ENCODE measurements at regions not wholly inside any gene's neighbourhood (a gene's known extent, or its start where the extent isn't known, plus 50 kb on each side); places are given as distances from the start of the nearest gene placed in this dataset.

GRCh38 chr4:38357546-38357945 lies 306.5 kb upstream of the KLF3 start:
- Histone ChIP-seq H4K8ac (ENCODE audit: extremely low read depth, insufficient read depth, low read length) (no peak overlapping the region), H3K4ac (replicated peaks; ENCODE audit: insufficient read length, low read depth, low read length) (no peak overlapping the region), H3K14ac (ENCODE audit: insufficient read length) (no peak overlapping the region), H2AK5ac (ENCODE audit: low read depth, low read length) (no peak overlapping the region), H3K36me3 (ENCODE audit: control insufficient read depth in 2 of 4, insufficient read depth in 4 of 4, low read length in 3 of 4) (no peaks in the 10 kb centered on the region), H3K27me3 (replicated peaks in 1 of 4; ENCODE audit: control insufficient read depth in 3 of 4, extremely low read depth in 1 of 4, insufficient read depth in 3 of 4, low read length in 3 of 4) (no peaks in the 10 kb centered on the region), H3K56ac (replicated peaks; ENCODE audit: insufficient read length, low read depth, low read length) (no peak overlapping the region), H3K4me1 (replicated peaks in 1 of 4; ENCODE audit: control insufficient read depth in 3 of 4, insufficient read depth in 4 of 4, low read length in 3 of 4) (no peaks in the 10 kb centered on the region), H4K5ac (ENCODE audit: insufficient read length, low read depth, low read length) (no peak overlapping the region), H3K4me2 (ENCODE audit: insufficient read depth in 1 of 2, low read depth in 2 of 2, low read length in 2 of 2) (no peak overlapping the region), H3K4me3 (ENCODE audit: extremely low read depth in 1 of 4, insufficient read depth in 2 of 4, low read depth in 3 of 4, low read length in 4 of 4) (no peak overlapping the region), H2BK120ac (replicated peaks; ENCODE audit: low read depth, low read length) (no peak overlapping the region), H3K79me2 (ENCODE audit: control insufficient read depth in 1 of 2, insufficient read depth in 2 of 2, low read length in 2 of 2) (no peaks in the 10 kb centered on the region), H2AFZ (ENCODE audit: low read length) (no peak overlapping the region), H4K91ac (replicated peaks; ENCODE audit: insufficient read length, low read length) (no peak overlapping the region), H3K23ac (ENCODE audit: insufficient read length) (no peak overlapping the region), H3K9me3 (ENCODE audit: insufficient read depth in 2 of 2, low read depth in 1 of 2, low read length in 1 of 2) (no peaks in the 10 kb centered on the region; a peak in 1 of 4 replicates), H2BK5ac (ENCODE audit: low read depth, low read length) (no peak overlapping the region), H4K20me1 (replicated peaks in 1 of 2; ENCODE audit: control insufficient read depth in 1 of 2, insufficient read depth in 2 of 2, low read length in 2 of 2) (no peaks in the 10 kb centered on the region), H2BK12ac (ENCODE audit: low read depth, low read length) (no peak overlapping the region), H3K18ac (ENCODE audit: extremely low read depth, low read length) (no peak overlapping the region), H3K79me1 (ENCODE audit: low read depth, low read length) (no peaks in the 10 kb centered on the region), H3K9ac (replicated peaks in 1 of 4; ENCODE audit: extremely low read depth in 1 of 4, low read depth in 3 of 4, low read length in 3 of 4) (no peak overlapping the region), H2BK20ac (ENCODE audit: low read length) (no peak overlapping the region), H2BK15ac (ENCODE audit: low read length) (no peak overlapping the region), H3K23me2 (ENCODE audit: low read depth, low read length) (no peaks in the 10 kb centered on the region), H3K27ac (ENCODE audit: low read depth, low read length) (no peak overlapping the region)
- FAIRE-seq (no peak), DNase-seq (ENCODE audit: low read depth in 1 of 2, low spot score in 2 of 2) (no peak)
- ChIA-PET POLR2A (ENCODE audit: partially characterized antibody) (no interaction called here), CTCF (ENCODE audit: partially characterized antibody) (no interaction called here)
- WGBS, 2 experiments (ENCODE audit: extremely low coverage in 1 of 2, insufficient coverage in 1 of 2, insufficient read length in 1 of 2, insufficient replicate concordance in 2 of 2, low coverage in 1 of 2, low lambda C conversion rate in 2 of 2, missing lambda C conversion rate in 1 of 2), result 93% methylated on average over 6 of the region's 6 CpGs; no CpG with 5 or more reads in 1 of the 2 experiments
- TF ChIP-seq ATF3 (IDR thresholded peaks at IDR 0.05; ENCODE audit: insufficient read depth, low read depth, low read length) (no peak), CBX5 (IDR thresholded peaks at IDR 0.05; ENCODE audit: low read depth, low read length) (no peak), BACH1 (IDR thresholded peaks at IDR 0.05; ENCODE audit: low read length) (no peak)
